Calu3 (cell line): ENCODE measurements at regions not wholly inside any gene's neighbourhood (a gene's known extent, or its start where the extent isn't known, plus 50 kb on each side); places are given as distances from the start of the nearest gene placed in this dataset.

ENCODE experiments used
- BruUV-seq: library from RNA; stranded (reverse); fragments of 400-500 nt; replicated peaks from 2 replicates; lab custom pipeline; 2021; lab: Mats Ljungman, UMichigan
- CTCF ChIA-PET: fragments of 300-600 bp; sonication (Branson Sonifier 250); formaldehyde crosslinking; loops from one replicate; lab custom pipeline; 2022; ENCODE audit warnings: antibody characterized with exemption; lab: Charles Lee
- DNase-seq: peaks from one replicate; pipeline ENCODE4 v3.0.0; 2022
- H3K27ac Mint-ChIP-seq: one replicate; pipeline ENCODE4 v1.8.0; 2022; ENCODE audit warnings: mixed read lengths; ENCODE audit not compliant: unreplicated experiment
- H3K27me3 Mint-ChIP-seq: one replicate; pipeline ENCODE4 v1.8.0; 2022; ENCODE audit warnings: mixed read lengths; ENCODE audit not compliant: unreplicated experiment
- H3K36me3 Mint-ChIP-seq: one replicate; pipeline ENCODE4 v1.8.0; 2022; ENCODE audit warnings: mild to moderate bottlenecking, moderate library complexity, mixed read lengths; ENCODE audit not compliant: insufficient read depth, unreplicated experiment
- H3K4me1 Mint-ChIP-seq: one replicate; pipeline ENCODE4 v1.8.0; 2022; ENCODE audit warnings: mild to moderate bottlenecking, low read depth, mixed read lengths; ENCODE audit not compliant: unreplicated experiment
- H3K4me3 Mint-ChIP-seq: one replicate; pipeline ENCODE4 v1.8.0; 2022; ENCODE audit warnings: mild to moderate bottlenecking, low read depth, moderate library complexity, mixed read lengths; ENCODE audit not compliant: unreplicated experiment
- H3K9me3 Mint-ChIP-seq: one replicate; pipeline ENCODE4 v1.8.0; 2022; ENCODE audit warnings: low read depth, mixed read lengths; ENCODE audit not compliant: unreplicated experiment
- CTCF ChIP-seq: fragments of 200-600 bp; IDR thresholded peaks from one replicate; pipeline ENCODE4 v1.8.0; 2022; ENCODE audit warnings: antibody characterized with exemption; ENCODE audit not compliant: unreplicated experiment
- intact Hi-C: fragments of 100-400 bp; cut with micrococcal nuclease; formaldehyde crosslinking; loops from one replicate; pipeline ENCODE4 v1.10.0; 2022; ENCODE audit not compliant: unreplicated experiment

- peak overlapping the region; percentile 24 for H3K4me3 Mint-ChIP-seq
- BruUV-seq: no TSS peak
- intact Hi-C loops: no loop called here
- peaks cover under 1% of the 10 kb centered on the region for H3K9me3 Mint-ChIP-seq
- no peaks in the 10 kb centered on the region for H3K27me3 Mint-ChIP-seq
- peak overlapping the region; percentile 95 for H3K27ac Mint-ChIP-seq
- CTCF ChIA-PET: interaction anchor here (0.9 to 1.0 kb wide), 2 partner anchors 28 to 112 kb away, joined by 3 to 6 read pairs; no protein-coding TSS in a partner anchor
- no peak for TF ChIP-seq CTCF
- H3K4me1 Mint-ChIP-seq: peaks cover 52% of the 10 kb centered on the region
- DNase-seq: peak; percentile 89
- H3K36me3 Mint-ChIP-seq: peaks cover 4% of the 10 kb centered on the region
Observed at GRCh38 chr12:13390381-13390861, 193.9 kb downstream of the EMP1 start.

GRCh38 chr12:13387101-13387500 is 190.6 kb downstream of the EMP1 start:
- TF ChIP-seq CTCF: no peak
- Mint-ChIP-seq H3K4me1 (peaks cover 71% of the 10 kb centered on the region), H3K4me3 (peak overlapping the region; percentile 39), H3K27ac (peak overlapping the region; percentile 88), H3K36me3 (peaks cover 4% of the 10 kb centered on the region), H3K9me3 (peaks cover 4% of the 10 kb centered on the region), H3K27me3 (no peaks in the 10 kb centered on the region)
- CTCF ChIA-PET: interaction anchor here (0.6 to 1.1 kb wide), 6 partner anchors 10 to 1829 kb away, joined by 3 to 5 read pairs (median 4); no protein-coding TSS in a partner anchor
- intact Hi-C loops: no loop called here
- BruUV-seq: TSS peak; percentile 52
- DNase-seq: no peak

- peaks cover 76% of the 10 kb centered on the region for H3K4me1 Mint-ChIP-seq
- peaks cover 4% of the 10 kb centered on the region for H3K9me3 Mint-ChIP-seq
- CTCF ChIA-PET: interaction anchor here (0.6 to 1.1 kb wide), 6 partner anchors 9 to 1828 kb away, joined by 3 to 5 read pairs (median 4); no protein-coding TSS in a partner anchor
- intact Hi-C loops: no loop called here
- H3K27me3 Mint-ChIP-seq: no peaks in the 10 kb centered on the region
- peaks cover 4% of the 10 kb centered on the region for H3K36me3 Mint-ChIP-seq
- no peak for TF ChIP-seq CTCF
- peak overlapping the region; percentile 88 for H3K27ac Mint-ChIP-seq
- TSS peak; percentile 89 for BruUV-seq
- H3K4me3 Mint-ChIP-seq: peak overlapping the region; percentile 39
- no peak for DNase-seq
Observed at GRCh38 chr12:13386323-13387039, 190.0 kb downstream of the EMP1 start.

GRCh38 chr12:13383379-13383778 is 186.9 kb downstream of the EMP1 start:
- intact Hi-C loops: no loop called here
- H3K4me1 Mint-ChIP-seq: peaks cover 78% of the 10 kb centered on the region
- peaks cover 10% of the 10 kb centered on the region for H3K9me3 Mint-ChIP-seq
- TF ChIP-seq CTCF: no peak
- H3K36me3 Mint-ChIP-seq: no peaks in the 10 kb centered on the region
- no peaks in the 10 kb centered on the region for H3K27me3 Mint-ChIP-seq
- CTCF ChIA-PET: interaction anchor here (0.6 kb wide), 1 partner anchor 1362 kb away, joined by 4 read pairs; no protein-coding TSS in a partner anchor
- BruUV-seq: no TSS peak
- peak overlapping the region; percentile 46 for H3K27ac Mint-ChIP-seq
- peak; percentile 68 for DNase-seq
- H3K4me3 Mint-ChIP-seq: no peak overlapping the region
